Suppressor macrophage treated with lipopolysaccharide for 4 hours (primary cell): ENCODE measurements at regions not wholly inside any gene's neighbourhood (a gene's known extent, or its start where the extent isn't known, plus 50 kb on each side); places are given as distances from the start of the nearest gene placed in this dataset.

ENCODE experiments used
- DNase-seq: peaks from one replicate; pipeline ENCODE4 v3.0.0-alpha.2; 2020

DNA sequence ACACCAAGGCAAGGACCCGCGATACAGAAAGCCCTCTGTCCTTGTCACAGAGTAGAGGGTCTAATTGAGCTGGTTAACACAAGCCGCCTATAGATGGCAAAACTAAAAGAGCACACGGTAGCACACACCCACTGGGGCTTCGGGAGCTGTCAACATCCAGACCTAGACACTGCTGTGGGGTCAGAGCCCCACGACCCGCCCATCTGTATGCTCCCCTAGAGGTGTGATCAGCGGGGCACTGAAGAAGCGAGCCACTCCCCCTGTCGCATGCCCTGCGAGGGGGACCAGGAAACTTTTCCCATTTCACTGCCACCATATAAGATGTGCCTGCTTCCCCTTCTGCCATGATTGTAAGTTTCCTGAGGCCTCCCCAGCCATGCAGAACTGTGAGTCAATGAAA is 1255.8 kb upstream of the CDH8 start:
- no peak for DNase-seq

DNA sequence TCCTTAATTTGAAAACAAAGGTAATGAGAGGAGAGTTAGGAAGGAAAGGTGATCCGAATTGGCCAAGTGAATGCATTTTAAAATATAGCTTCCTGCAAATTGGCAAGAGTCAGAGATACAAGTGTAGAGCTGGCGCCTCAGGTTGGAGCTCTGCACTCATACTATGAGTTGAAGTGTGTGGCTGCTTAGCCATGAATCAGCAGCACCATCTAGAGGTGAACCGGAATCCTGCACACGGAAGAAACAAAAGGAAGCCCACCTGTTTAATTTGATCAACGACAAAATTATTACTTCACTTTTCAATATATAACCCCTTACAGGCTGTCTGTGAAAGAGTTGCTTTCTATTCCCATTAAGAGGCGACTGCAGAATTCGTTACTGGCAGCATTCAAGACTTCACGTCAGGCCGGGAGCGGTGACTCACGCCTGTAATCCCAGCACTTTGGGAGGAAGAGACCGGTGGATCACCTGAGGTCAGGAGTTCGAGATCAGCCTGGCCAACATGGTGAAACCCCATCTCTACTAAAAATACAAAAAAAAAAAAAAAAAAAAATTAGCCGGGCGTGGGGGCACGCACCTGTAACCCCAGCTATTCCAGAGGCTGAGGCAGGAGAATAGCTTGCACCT is 1253.7 kb upstream of the CDH8 start:
- DNase-seq, result peak; percentile 26

DNA sequence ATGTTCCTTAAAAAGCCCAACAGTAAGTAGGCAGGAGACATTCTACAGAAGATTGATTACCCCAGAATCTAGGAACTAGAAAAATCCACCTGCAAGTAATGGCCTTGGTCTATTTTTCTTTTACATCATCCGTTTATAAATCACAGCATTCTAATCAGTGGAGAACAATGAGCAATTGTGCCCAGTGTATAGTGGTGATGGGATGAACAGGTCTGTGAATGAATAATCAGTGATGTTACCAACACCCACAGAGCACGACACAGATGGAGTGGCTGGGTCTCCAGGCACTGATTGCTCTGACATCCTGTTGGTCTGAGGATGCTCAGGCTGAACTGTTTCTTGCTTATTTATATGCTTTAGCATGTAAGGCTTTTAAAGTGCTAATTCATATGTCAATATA is 1251.2 kb upstream of the CDH8 start:
- no peak for DNase-seq

DNA sequence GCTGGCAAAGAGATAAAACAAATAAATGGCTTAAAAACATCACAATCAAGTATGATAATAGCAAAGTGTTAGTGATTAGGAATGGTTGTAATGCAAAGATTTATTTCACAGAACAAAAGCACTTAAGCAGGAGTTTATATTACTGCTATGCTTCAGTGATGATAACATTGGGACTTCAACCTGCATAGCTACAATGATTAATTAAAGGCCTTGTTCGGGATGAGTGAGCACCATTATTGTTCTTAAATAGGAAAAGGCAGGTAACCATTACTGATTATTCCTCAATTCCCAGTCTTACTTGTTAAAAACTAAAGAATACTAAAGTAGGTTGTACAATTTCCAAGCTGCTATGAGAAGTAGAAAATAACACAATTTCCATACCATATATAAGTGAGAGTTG is 1247.5 kb upstream of the CDH8 start:
- no peak for DNase-seq

DNA sequence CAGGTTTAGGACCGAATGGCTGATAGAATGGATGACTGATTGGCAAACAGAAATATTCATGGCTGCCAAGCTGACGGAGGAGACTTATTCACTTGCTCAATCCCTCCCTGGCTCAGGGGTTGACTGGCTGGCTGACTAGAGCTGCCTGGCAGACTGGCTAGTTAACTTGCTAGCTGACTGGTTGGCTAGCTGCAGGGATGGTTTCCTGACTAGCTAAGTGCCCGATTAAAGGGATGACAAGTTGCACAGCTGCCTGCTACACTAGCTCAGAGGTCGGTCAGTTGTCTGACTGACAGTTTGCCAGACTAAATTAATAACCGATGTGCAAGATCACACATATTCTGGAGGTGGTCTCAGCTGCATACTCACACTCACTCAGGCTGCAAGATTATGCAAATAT is 1208.4 kb upstream of the CDH8 start:
- no peak for DNase-seq

DNA sequence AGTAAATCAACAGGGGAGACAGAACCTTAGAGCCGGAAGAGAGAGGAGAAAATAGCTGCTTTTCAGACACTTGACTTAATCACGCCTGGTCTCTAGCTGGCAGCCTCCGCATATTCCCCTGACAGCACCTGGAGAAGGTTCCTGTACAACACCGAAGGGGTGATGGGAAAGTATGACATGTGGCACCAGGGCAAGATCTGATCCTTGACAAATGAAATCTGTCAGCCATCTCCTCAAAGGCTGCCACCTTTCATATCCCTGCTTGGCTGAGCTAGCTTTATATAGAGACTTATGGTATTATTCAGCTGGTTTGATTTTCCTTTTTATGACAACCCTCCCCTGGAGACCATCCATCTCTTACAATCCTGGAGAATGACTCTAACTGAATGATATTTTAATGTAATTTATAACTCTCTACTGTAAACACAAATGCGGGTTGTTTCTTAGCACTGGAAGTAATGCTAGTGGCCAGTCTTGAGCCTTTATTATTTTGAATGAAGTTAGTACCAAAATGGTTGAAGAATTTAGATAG is 1205.3 kb upstream of the CDH8 start:
- no peak for DNase-seq

DNA sequence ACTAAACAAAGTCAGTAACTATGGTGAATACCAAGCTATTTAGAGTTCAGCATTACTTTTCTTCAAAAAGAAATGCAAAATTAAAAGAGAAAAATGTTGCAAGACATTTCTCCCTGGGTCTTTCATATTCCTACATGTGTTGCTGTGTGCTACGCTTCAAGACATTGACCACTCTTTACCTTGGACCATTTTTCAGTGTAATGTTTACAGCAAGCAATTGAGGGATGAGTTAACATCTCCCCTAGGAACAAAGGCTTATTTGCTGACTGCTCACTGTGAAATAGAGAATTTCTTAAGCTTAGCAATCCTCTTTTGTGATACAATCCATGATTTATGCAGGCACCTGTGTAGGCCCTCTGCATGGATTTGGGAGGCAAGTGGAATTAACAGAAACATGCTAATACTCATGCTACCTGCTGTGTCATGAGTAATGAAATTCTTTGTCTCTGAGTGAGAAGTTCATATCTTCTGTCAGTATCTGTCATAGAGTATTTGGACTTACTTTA is 1202.9 kb upstream of the CDH8 start:
- DNase-seq, result no peak

DNA sequence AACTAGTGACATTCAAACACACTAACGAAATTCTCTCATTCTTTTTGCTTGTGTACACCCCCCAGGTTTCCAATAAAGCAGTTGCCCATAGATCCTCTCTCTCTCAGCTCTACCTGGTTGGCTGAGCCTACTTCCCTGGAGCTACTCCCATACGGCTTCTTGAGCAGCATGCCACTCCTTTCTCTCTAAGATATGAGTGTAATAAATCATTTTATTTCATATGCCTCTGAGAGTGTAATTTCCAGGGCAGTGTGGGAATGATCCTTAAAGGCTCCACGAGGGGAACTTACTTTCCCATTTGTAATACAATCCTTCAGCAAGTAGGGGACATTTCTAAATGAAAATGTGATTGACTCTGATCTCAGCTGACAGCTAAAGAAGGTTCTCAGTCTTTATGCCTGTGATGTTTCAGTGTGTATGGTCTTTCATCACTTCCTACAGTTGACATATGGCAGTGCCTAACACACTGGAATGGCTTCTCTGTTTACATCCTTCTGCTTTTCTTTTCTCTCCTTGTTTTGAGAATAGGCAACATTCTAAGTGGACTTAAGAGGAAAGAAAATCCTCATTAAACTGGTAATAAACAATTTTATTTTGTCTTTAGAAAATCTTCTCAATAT is 1194.3 kb upstream of the CDH8 start:
- no peak for DNase-seq

DNA sequence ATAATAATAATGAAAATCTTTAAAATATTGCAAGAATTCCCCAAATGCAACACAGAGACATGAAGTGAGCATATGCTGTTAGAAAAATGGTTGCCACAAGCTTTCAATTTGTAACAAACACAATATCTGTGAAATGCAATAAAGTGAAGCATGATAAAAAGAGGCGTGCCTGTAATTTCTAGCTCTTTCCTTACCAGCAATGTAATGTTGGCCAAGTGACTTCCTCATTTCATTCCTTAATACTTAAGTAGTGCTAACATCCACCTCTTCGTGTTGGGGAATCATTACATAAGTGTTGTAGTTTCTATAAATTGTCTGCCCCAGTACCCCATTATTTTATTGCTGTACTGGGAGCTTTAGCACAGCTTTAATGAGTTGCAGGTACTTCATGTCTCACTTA is 1192.0 kb upstream of the CDH8 start:
- no peak for DNase-seq

DNA sequence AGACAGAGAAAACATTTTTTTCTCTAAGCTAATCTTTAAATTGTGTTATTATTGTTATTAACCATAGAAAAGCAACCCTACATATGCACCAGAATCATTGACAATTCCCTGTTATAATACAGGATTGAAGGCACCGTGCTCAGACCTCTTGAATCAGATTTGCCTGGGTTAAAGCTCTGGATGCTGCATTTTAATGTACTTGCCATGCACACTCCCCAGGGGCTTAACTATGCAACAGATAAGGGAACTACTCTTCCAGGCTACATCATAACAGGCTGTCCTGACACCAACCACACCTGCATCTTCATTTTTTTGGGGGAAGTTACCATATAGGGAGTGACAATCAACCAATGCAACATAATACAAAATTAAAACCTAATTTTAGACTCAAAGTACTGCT is 1187.6 kb upstream of the CDH8 start:
- DNase-seq, result no peak

DNA sequence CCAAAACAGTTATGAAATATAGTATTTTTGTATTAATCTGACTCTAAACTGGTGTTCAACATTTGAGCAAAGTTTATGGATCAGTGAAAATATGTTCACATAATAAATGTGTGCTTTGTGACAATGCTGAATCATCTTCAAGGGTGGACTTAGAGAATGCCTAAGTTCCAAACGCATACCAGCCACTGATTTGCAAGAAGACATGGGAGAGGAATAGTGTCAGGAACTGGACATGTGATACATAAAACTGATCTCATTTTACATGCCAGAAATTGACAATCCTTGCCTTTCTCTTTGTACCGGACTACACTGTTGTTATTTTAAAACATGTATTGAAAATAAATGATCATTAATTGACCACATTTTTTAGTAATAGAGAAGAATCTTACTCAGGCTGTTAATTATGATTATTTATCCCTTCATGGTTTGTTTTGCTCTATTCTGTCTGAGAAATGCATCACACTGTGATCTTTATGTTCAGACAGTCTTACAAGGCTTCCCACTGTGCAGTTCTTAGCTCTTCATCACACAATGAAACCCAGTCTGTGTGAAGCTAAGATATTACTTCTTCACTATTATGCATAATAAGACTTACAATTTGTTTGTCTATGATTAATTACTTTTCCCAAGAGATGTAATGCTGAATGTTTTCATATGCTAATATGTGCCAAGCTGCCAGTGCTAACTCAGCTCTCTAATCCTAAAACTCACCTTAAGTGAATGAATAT is 1180.6 kb upstream of the CDH8 start:
- DNase-seq, result no peak

DNA sequence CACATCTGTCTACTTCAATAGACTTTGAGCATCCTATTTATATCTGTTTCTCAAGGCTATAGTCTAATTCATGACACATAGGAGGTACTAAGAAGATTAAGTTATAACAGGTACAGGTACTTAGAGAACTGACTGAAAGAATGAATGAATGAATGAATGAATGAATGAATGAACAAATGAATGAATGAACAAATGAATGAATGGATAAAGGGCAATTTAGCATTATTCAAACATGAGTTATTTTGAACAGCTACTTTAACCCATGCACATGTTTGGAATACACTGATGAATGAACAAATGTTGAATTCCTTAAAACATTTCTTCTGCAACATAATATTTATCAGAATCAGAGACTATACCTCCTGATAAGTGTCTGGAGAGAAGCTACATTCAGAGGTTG is 1165.6 kb upstream of the CDH8 start:
- no peak for DNase-seq

DNA sequence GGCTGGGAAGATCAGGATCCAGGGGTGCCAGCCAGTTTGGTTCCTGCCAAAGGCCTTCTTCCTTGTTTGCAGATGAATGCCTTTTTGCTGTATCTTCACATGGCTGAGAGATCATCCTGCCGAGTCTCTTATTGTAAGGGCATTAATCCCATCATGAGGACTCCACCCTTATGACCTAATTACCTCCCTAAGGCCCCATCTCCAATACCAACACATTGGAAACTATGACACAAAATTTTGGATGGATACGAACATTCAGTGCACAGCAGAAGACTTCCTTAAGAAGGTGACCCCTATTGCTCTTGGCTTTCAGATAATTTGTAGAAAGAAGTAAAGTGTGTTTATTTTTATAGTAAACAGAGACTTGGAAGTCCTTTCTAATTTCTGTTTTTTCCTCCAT is 1164.7 kb upstream of the CDH8 start:
- no peak for DNase-seq

DNA sequence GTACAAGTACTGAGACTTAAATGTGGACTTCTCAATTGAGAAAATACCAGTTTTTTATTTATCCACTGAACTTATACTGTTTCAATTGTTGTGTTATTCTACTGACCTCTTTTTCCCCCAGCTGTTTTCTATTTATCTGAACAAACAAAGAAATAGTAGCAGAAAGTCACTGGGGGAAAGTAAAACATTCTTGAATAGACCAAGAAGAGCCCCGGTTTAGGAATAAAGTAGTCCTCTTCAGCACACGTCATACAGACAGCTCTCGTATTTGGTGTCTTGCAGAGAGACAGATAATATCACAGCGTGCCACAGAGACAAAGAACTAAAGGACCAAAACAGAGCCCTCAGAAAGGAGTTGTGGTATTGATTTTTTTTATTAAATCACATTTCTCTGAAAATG is 1159.1 kb upstream of the CDH8 start:
- no peak for DNase-seq

DNA sequence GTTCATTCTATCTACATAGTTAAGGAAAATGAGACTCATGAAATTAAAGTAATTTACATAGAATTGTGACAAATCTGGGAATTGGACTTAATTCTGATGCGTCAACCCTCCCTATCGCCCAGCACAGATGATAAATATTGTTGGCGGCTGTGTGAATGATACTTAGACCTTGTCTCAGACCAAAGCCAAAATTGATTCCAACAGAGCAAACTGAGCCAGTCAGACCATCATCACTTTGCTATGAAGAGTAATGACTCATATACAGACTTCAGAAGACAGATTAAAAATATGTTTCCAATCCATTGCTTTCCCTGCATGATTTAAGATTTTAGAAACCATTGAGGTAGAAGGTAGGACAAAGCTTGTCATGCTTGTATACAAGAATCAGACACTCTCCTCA is 1156.7 kb upstream of the CDH8 start:
- DNase-seq, result no peak

DNA sequence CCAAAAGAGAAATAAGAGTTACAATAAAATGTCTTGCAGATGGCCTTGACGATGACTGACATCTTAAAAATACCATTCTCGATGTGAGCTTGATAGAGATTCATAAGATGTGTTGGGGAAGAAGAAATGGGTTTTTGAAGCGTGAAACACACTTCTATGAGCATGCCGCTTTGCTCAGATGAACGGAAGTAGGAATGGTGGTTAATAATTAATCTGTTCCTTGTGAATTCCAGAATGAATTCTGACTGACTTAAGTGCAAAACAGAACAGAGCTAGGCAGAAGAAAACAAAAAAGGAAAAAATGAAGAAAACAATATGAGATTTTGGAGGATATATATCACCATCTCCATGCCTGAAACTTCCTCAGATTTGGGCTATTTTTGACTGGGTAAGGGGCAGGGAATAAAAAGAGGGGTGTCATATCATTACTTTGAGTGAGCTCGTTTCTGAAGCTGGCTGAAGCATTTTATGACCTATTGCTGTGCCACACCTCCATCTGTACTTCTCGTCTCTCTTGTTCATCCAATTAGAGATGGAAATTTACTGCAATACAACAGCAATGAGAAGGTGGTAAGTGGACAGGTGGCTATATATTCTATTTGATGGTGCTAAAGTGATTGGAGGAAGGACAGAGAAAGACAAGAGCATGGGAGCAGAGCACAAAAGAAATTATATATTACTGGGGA is 1152.0 kb upstream of the CDH8 start:
- DNase-seq, result no peak

DNA sequence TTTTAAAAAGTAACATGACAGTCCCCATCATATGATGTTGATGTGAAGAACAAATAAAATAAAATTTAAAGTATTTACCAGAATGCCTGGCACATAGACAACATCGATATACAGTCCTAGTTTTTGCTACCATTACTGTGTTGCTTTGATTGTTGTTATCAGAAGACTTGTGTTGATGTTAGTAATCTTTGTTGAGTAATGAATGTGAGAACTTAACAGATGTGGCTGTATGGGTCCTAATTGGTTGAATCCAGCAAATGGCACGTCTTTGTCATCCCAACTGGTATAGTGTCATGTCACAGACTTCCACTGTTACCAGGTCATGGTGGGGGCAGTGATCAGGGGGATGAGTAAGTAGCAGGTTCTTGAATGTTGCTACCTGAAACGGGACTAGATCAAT is 1151.4 kb upstream of the CDH8 start:
- DNase-seq, result no peak

DNA sequence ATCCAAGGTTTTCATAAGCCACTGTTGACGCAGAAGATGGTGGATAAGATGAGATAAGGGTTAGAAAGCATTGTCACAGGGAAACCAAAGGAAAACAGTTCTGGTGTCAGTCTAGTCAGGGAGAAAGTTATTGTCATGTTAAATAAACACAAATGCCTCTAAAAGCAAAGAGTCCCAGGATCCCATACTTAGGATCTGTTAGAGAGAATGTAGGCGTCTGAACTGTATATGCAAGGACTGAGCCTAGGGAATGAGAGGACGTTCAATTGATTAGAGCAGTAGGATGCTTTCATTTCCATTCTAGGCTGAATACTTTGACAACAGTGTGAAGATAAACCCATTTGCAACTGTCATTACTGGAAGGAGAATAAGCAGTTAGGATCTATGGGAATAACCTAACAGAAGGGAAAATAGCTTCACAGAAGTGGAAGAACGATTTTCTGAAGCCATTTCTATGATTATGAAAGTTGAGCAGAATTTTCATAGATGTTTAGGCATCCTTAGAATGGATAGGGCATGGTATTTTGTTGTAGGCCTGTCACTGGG is 1149.1 kb upstream of the CDH8 start:
- DNase-seq, result no peak

DNA sequence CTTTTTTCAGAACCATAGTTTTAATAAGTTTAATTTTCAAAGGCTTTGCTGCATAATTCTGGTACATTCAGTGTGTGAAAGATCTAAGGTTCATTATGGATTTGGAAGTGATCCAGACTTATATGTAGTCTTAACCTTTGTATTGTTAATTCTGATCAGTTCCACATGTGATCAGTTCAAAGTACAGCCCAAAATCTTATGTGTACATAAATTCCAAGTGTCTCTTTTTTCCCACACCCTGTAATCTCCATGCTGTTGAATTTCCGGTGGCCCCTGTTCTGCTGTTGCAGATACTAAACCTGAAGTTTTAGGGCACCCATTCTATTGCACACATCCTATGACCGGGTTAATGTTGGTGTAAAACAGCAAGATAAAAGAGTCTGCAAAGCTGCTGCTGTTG is 1147.5 kb upstream of the CDH8 start:
- DNase-seq, result no peak

DNA sequence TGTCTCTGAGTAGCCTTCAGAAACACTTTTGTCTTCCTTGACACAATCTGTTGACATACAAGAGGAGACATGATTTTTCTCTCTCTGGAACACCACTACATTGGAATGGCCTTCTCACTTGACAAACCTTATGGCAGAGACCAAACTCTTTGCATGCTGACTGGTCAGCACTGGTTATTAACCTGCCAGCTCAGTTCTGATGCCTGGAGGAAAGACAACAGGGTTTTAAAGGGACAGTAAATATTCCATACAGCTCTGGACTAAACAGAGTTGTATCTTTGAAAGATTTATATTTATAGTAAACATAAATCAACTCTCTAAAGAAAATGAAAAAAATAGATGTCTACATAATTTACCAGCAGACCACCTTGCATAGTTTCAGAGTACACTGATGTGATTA is 1139.1 kb upstream of the CDH8 start:
- DNase-seq, result no peak

DNA sequence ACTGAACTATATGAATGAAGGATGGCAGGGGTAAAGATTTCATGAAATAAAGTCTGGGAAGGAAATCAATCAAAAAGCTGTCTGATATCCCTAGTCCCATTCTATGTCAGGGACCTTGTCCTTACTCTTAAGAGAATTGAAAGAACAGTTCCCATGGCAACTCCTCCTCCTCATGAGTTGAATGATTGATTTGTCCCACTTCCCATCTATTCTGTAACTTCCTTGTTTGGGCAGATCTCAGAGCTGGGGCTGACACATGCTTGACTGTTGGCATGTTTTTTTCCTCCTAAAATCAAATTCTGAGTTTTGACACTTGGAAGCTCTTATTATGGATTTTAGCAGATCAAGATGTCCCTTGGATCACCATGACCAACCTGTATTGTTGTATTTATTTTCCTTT is 1138.6 kb upstream of the CDH8 start:
- DNase-seq, result no peak

DNA sequence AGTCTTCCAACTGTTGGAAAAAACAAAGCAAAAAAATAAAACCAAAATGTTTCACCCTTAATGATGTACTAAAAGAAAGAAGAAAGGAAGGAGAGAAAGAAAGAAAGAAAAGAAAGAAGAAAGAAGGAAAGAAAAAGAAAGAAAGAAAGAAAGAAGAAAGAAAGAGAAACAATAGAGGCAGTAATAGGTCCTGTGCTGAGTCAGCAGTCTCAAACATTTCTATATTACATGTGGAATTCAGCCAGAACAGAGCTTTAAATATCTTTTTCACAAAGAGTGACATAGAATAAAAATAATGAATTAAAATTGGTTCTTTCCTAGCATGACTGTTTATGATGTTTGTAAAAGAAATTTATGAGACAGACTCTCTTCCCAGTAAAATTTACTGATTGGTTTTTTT is 1135.3 kb upstream of the CDH8 start:
- no peak for DNase-seq

DNA sequence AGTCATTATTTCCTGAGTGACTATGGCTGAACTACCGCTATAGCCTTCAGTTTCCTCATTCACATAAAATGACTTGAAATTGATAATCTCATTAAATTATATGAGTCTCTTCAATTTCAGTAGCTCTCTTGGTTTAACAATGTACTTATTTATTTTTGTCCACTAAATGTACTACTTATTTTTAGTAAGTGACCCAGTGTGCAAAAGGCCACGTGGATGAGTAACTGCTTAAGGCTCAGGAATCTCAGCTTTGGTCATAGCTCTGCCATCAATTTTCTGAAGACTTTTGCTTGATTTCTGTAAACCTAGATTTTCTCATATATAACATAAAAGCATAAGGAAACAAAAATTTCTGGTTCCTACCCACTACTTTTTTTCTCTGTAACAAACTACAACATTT is 1132.9 kb upstream of the CDH8 start:
- DNase-seq, result no peak
